ENCODE measurements at regions not wholly inside any gene's neighbourhood (a gene's known extent, or its start where the extent isn't known, plus 50 kb on each side); places are given as distances from the start of the nearest gene placed in this dataset.

GRCh38 chr4:31104043-31104442 is 383.9 kb downstream of the PCDH7 start:
- TF ChIP-seq POLR2A (IDR thresholded peaks at IDR 0.05) (no peak), CTCF (IDR thresholded peaks at IDR 0.05) (no peak), EP300 (IDR thresholded peaks at IDR 0.05) (no peak), POLR2AphosphoS5 (IDR thresholded peaks at IDR 0.05) (no peak)

All from stomach (tissue), 4 donors.